ENCODE measurements at regions not wholly inside any gene's neighbourhood (a gene's known extent, or its start where the extent isn't known, plus 50 kb on each side); places are given as distances from the start of the nearest gene placed in this dataset.

DNA sequence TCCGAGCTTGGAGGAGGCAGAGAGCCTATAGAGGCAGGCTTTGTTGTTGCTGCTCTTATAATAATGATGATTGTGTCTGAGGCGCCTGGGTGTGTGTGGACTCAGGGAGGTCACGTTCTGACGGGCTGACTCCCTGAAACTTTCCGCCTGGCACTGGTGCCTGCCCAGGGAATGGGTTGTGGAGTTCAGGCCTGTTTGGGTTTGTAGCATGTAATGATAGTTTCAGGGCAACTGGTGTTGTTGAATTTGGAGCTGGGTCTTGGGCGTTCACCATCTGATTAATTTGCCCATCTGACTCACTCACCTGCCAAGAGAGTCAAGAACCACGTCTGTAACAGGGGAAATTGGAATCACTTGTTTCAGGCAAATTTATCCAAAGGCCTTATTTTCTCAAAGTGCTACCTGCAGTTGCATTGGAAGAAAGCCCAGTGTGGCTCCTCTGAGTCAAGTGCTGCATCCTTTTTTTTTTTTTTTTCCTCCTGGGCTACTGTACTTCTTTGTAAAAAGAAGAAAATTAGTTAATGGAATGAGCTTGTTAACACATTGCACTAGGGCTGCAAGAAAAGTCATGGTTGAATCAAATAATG lies 386.5 kb downstream of the GADD45G start:
- TF ChIP-seq, protein P1, sequence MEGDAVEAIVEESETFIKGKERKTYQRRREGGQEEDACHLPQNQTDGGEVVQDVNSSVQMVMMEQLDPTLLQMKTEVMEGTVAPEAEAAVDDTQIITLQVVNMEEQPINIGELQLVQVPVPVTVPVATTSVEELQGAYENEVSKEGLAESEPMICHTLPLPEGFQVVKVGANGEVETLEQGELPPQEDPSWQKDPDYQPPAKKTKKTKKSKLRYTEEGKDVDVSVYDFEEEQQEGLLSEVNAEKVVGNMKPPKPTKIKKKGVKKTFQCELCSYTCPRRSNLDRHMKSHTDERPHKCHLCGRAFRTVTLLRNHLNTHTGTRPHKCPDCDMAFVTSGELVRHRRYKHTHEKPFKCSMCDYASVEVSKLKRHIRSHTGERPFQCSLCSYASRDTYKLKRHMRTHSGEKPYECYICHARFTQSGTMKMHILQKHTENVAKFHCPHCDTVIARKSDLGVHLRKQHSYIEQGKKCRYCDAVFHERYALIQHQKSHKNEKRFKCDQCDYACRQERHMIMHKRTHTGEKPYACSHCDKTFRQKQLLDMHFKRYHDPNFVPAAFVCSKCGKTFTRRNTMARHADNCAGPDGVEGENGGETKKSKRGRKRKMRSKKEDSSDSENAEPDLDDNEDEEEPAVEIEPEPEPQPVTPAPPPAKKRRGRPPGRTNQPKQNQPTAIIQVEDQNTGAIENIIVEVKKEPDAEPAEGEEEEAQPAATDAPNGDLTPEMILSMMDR (IDR thresholded peaks at IDR 0.05) = no peak
- TF ChIP-seq POLR2A (IDR thresholded peaks at IDR 0.05) = no peak
